Activated naive CD8-positive, alpha-beta T cell treated with anti-CD3 and anti-CD28 coated beads, Interleukin-2, amount 50 U/mL, for 24 hours (primary cell): ENCODE measurements at regions not wholly inside any gene's neighbourhood (a gene's known extent, or its start where the extent isn't known, plus 50 kb on each side); places are given as distances from the start of the nearest gene placed in this dataset.
"Not testable (repeated sequence)": the region's sequence is repeated elsewhere in the genome, so short reads cannot be mapped to it uniquely, and the experiment has no call there.

Source experiments
- ATAC-seq: fragments of 150-1000 bp; cut with Tn5 transposase; one replicate; pipeline ENCODE4 v1.10.0; 2021
- DNase-seq: peaks from one replicate; pipeline ENCODE4 v3.0.0; 2021
- H3K27ac Mint-ChIP-seq: one replicate; pipeline ENCODE4 v1.8.0; 2021; ENCODE audit warnings: mild to moderate bottlenecking, mixed read lengths
- H3K27me3 Mint-ChIP-seq: one replicate; pipeline ENCODE4 v1.8.0; 2021; ENCODE audit warnings: mixed read lengths
- H3K36me3 Mint-ChIP-seq: one replicate; pipeline ENCODE4 v1.8.0; 2021; ENCODE audit warnings: low read depth, mixed read lengths
- H3K4me1 Mint-ChIP-seq: one replicate; pipeline ENCODE4 v1.8.0; 2021; ENCODE audit warnings: mixed read lengths
- H3K4me3 Mint-ChIP-seq: one replicate; pipeline ENCODE4 v1.8.0; 2021; ENCODE audit warnings: mild to moderate bottlenecking, moderate library complexity, mixed read lengths
- H3K9me3 Mint-ChIP-seq: one replicate; pipeline ENCODE4 v1.8.0; 2021; ENCODE audit warnings: mixed read lengths

DNA sequence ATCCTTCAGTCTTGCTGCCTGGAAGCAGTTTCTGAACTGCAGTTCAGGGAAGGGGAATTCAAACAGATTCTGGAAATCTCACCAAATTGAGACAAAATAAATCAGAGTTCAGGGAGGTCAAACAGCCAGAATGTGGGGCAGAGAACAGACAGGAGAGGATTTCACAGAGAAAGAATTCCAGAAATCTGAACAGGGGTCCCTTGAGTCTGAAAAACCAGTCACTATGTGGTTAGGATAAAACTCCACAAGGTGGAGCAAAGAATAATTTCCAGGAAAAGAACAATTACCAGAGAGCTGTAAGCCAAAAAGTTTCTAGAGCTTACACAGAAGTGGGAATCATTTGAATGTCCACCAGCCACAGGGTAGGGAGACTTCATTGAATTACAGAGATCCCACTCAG is 84.7 kb downstream of the URB2 start:
- peaks cover 4% of the 10 kb centered on the region for H3K9me3 Mint-ChIP-seq
- H3K36me3 Mint-ChIP-seq = no peaks in the 10 kb centered on the region
- H3K4me3 Mint-ChIP-seq = no peak overlapping the region
- DNase-seq (no peak), ATAC-seq (no peak)
- peaks cover 4% of the 10 kb centered on the region for H3K27me3 Mint-ChIP-seq
- H3K27ac Mint-ChIP-seq = no peak overlapping the region
- no peaks in the 10 kb centered on the region for H3K4me1 Mint-ChIP-seq

DNA sequence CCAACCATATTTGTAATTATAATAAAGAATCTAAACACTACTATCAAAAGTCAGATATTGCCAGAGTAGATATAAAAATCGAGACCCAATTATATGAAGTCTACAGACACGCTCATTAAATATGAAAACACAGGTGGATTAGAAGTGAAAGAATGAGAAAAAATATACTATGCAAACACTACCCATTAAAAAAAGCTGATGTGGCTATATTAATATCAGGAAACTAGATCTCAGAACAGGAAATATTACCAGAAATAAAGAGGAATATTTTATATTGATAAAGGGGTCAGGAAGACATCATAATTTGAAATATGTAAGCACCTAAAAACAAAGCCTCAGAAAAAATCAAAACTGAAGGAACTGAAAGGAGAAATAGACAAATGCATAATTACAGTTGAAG is 88.3 kb downstream of the URB2 start:
- no peak for DNase-seq
- H3K36me3 Mint-ChIP-seq = no peaks in the 10 kb centered on the region
- no peaks in the 10 kb centered on the region for H3K4me1 Mint-ChIP-seq
- H3K27ac Mint-ChIP-seq = no peak overlapping the region
- no peaks in the 10 kb centered on the region for H3K27me3 Mint-ChIP-seq
- no peak overlapping the region for H3K4me3 Mint-ChIP-seq
- no peak for ATAC-seq
- H3K9me3 Mint-ChIP-seq = no peaks in the 10 kb centered on the region

DNA sequence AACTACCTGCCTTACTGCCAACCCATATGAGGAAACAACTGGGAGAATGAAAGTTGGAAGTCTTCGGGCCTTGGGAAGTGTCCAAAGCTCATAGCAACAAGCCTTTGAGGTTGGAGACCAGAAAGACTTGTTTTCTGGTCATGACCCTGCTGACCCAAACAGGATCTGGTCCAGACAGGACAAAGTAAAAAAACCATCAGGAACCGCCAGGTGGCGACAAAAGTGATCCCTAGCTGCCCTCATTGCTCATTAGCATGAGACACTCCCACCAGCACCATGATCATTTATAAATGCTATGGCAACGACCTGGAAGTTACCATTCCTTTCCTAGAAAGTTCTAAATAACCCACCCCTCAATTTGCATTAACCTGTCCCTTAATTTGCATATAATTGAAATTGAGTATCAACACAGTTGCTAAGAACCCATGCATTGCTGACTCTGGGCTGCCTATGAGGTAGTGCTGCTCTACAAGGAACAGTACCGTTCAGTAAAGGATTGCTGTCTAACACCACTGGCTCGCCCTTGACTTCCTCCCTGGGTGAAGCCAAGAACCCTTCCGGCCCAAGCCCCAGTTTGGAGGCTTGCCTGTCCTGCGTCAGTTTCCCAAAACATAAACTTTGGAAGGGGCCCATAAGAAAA is 89.0 kb downstream of the URB2 start:
- no peak for ATAC-seq
- H3K36me3 Mint-ChIP-seq = no peaks in the 10 kb centered on the region
- DNase-seq = peak; percentile 44
- H3K9me3 Mint-ChIP-seq = no peaks in the 10 kb centered on the region
- no peaks in the 10 kb centered on the region for H3K27me3 Mint-ChIP-seq
- H3K4me3 Mint-ChIP-seq = no peak overlapping the region
- H3K4me1 Mint-ChIP-seq = no peaks in the 10 kb centered on the region
- H3K27ac Mint-ChIP-seq = no peak overlapping the region

DNA sequence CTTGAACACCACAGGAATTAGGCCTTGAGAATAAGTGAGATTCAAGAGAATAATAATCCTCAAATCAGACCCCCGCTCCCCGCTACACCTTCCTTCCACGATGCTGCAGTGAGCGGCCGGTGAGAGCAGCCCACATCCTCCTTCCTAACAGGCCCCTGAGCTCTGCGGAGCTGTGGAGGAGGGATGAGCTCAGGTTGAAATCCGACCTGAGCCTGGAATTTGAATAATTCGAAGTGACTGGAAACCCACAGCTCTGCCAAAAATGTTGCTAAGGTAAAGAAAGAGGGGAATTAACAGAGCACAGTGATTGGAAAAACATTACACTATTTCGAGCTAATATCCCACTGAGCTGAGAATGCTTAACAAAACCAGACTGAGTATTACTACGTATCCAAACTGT is 90.0 kb downstream of the URB2 start:
- H3K27me3 Mint-ChIP-seq = peaks cover 3% of the 10 kb centered on the region
- DNase-seq = no peak
- H3K4me3 Mint-ChIP-seq = no peak overlapping the region
- H3K36me3 Mint-ChIP-seq = no peaks in the 10 kb centered on the region
- ATAC-seq = no peak
- H3K9me3 Mint-ChIP-seq = no peaks in the 10 kb centered on the region
- no peak overlapping the region for H3K27ac Mint-ChIP-seq
- H3K4me1 Mint-ChIP-seq = no peaks in the 10 kb centered on the region

DNA sequence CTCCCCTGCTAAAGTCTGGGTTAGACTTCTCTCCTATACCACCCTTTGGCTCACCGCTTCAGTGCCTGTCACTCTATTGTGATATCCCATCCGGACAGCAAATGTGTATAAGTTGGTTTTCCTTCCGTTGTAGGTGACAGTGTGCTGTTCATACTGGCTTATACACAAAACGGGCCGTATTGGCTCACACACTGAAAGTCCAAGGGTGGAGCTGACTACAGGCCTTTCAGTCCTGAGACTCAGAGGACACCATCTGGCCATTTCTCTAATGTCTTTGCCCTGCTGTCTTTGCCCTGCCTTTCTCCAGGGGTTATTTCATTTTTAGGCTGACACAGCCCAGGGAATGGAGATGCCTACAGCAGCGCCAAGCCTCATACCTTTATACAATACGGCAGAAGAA is 90.7 kb downstream of the URB2 start:
- H3K4me3 Mint-ChIP-seq = no peak overlapping the region
- DNase-seq = no peak

DNA sequence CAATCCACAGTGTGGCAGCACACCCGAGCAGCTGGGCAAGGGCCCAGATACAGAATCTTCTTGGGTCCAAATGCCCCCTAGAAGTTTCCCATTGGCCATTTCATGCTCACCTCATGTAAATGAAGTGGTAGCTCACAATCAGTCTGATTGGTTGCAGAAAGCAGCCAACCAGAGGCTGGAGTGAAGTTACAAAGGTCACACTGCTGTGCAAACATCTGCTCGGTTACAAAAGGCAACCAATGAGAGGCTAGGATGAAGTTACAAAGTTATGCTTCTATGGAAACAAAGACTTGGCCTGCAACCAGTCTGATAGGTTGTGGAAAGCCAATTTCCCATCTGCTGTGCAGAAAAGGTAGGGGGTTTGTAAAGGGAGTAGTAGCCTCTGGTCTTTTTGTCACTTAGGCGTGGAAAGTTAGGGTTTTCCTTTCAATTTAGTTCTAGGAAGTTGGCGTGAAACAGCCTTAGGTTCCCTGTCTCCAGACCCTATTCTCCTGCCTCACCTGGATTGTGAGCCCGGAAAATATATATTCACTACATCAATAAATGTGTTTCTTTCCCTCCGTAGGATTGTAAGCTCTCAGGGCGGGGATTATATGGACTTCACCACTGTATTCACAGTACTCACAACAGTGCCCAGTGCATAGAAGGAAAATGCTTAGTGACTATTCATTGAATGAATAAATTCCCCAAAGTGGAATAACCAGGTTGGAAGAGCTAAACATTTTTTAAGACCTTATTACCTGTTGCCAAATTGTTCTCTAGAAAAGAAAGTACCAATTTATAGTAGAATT is 91.9 kb downstream of the URB2 start:
- ATAC-seq (no peak), DNase-seq (no peak)
- Mint-ChIP-seq H3K27ac (no peak overlapping the region), H3K4me1 (no peaks in the 10 kb centered on the region), H3K4me3 (no peak overlapping the region), H3K9me3 (peaks cover 4% of the 10 kb centered on the region), H3K27me3 (peaks cover 3% of the 10 kb centered on the region), H3K36me3 (no peaks in the 10 kb centered on the region)

More for the DNA sequence above, 90.7 kb downstream of the URB2 start:
- H3K27ac Mint-ChIP-seq = no peak overlapping the region
- H3K27me3 Mint-ChIP-seq = peaks cover 3% of the 10 kb centered on the region
- H3K9me3 Mint-ChIP-seq = peaks cover 4% of the 10 kb centered on the region
- no peaks in the 10 kb centered on the region for H3K4me1 Mint-ChIP-seq
- ATAC-seq = no peak
- H3K36me3 Mint-ChIP-seq = no peaks in the 10 kb centered on the region

DNA sequence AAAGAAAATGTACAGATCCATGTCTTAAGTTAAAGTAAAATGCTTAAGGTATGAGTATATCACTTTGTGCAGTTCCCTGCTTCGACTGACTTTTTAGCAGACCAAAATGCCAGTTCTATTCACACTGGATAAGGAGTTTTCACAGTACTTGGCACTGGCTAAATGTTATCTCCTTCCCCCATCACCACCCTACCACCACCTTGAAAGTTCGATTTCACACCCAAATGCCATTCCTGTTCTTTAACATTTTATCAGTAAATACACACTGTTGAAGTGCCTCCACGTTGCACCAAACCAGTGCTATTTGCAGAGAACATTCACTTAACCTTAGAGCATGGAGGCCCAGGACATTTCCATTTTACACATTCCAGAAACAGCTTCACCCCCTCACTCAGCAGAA is 100.0 kb downstream of the URB2 start:
- H3K27ac Mint-ChIP-seq = no peak overlapping the region
- H3K9me3 Mint-ChIP-seq = peaks cover 4% of the 10 kb centered on the region
- H3K36me3 Mint-ChIP-seq = no peaks in the 10 kb centered on the region
- no peak overlapping the region for H3K4me3 Mint-ChIP-seq
- no peaks in the 10 kb centered on the region for H3K4me1 Mint-ChIP-seq
- ATAC-seq = no peak
- H3K27me3 Mint-ChIP-seq = no peaks in the 10 kb centered on the region
- no peak for DNase-seq

DNA sequence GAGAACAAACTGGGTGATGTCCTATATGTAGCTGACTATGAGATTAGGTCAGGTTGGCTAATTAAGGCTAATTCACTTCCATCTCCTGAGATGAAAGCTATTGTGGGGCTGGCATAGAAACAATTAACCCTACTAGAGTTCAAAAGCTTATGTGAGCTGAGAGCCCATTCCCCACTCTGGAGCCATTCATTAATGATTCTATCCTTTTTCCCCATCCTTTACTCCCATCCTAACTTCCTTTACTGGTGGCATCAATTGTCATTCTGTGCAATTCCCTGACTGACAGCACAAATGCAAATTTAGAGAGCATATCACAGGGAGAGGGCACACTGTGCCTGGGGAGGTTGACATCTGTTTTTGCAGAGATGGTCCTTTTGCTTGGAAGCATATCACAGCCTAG is 103.9 kb downstream of the URB2 start:
- Mint-ChIP-seq H3K4me1 (no peaks in the 10 kb centered on the region), H3K27me3 (peaks cover 5% of the 10 kb centered on the region), H3K4me3 (no peak overlapping the region), H3K36me3 (no peaks in the 10 kb centered on the region), H3K9me3 (peaks cover 7% of the 10 kb centered on the region), H3K27ac (no peak overlapping the region)
- no peak for DNase-seq
- no peak for ATAC-seq

DNA sequence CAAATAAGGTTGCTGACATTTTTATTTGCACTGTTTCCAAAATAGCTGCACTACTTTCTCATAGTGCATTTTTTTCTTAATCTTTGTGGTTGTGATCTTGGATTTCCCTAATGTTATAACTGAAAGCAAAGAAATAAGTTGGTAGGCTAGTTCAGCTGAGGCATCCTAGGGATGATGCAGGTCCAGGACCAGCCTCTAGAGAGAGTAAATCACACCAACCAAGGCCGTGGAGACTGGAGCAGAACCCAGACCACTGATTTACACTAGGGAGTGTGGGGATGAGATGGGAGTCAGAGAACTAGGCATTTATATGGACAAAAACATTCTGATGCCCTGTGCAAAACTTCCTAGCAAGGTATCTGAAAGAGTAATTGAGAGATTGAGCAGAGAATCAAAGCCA is 104.5 kb downstream of the URB2 start:
- no peak for ATAC-seq
- no peak overlapping the region for H3K4me3 Mint-ChIP-seq
- no peak overlapping the region for H3K27ac Mint-ChIP-seq
- H3K36me3 Mint-ChIP-seq = no peaks in the 10 kb centered on the region
- peaks cover 5% of the 10 kb centered on the region for H3K27me3 Mint-ChIP-seq
- DNase-seq = no peak
- peaks cover 7% of the 10 kb centered on the region for H3K9me3 Mint-ChIP-seq
- H3K4me1 Mint-ChIP-seq = no peaks in the 10 kb centered on the region

DNA sequence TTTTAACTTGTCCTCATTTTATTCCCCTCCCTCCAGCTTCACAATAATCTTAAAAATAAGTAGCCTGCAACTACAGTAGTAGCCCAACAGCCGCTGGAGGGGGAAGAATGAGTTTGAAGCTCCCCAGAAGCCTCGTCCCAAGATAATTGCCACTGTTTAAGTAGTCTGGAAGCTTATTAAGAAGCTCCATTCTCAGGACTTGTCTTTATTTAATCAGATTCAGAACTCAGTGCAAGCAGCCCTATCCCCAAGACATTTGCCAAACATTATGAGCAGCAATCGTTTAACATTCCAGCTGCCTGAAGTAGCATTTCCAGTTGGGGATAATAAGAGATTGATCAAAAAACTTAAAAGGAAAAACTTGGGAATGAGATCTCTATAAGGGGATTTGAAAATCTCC is 106.0 kb downstream of the URB2 start:
- no peak for ATAC-seq
- no peak for DNase-seq
- Mint-ChIP-seq H3K4me3 (no peak overlapping the region), H3K27ac (no peak overlapping the region), H3K9me3 (peaks cover 16% of the 10 kb centered on the region), H3K36me3 (peaks cover 4% of the 10 kb centered on the region), H3K4me1 (no peaks in the 10 kb centered on the region), H3K27me3 (peaks cover 8% of the 10 kb centered on the region)

DNA sequence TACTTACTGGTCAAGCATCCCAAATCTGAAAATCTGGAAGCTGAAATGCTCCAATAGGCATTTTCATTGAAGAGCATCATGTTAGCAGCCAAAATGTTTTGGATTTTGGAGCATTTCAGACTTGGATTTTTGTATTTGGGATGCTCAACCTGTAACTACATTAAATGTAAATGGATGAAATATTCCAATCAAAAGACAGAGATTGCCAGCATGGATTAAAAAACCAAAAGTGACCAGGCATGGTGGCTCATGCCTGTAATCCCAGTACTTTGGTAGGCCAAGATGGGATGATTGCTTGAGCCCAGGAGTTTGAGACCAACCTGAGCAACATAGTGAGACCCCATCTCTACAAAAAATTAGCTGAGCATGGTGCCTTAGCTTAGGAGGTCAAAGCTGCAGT is 110.3 kb downstream of the URB2 start:
- Mint-ChIP-seq H3K27ac (no peak overlapping the region), H3K36me3 (peaks cover 5% of the 10 kb centered on the region), H3K9me3 (peaks cover 27% of the 10 kb centered on the region), H3K4me1 (peaks cover 15% of the 10 kb centered on the region), H3K4me3 (no peak overlapping the region), H3K27me3 (peaks cover 8% of the 10 kb centered on the region)
- ATAC-seq (no peak), DNase-seq (no peak)

DNA sequence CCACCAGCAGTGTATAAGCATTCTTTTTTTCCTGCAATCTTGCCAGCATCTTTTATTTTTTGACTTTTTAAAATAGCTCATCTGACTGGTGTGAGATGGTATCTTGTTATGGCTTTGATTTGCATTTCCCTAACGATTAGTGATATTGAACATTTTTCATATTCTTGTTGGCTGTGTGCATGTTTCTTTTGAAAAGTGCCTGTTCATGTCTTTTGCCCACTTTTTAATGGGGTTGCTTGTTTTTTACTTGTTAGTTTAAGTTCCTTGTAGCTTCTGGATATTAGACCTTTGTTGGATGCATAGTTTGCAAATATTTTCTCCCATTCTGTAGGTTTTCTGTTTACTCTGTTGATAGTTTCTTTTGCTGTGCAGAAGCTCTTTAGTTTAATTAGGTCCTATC is 116.6 kb downstream of the URB2 start:
- H3K27ac Mint-ChIP-seq, ATAC-seq, H3K4me3 Mint-ChIP-seq, DNase-seq, H3K36me3 Mint-ChIP-seq: not testable (repeated sequence)
- peaks cover 16% of the 10 kb centered on the region for H3K27me3 Mint-ChIP-seq
- peaks cover 15% of the 10 kb centered on the region for H3K4me1 Mint-ChIP-seq
- H3K9me3 Mint-ChIP-seq = peaks cover 27% of the 10 kb centered on the region

DNA sequence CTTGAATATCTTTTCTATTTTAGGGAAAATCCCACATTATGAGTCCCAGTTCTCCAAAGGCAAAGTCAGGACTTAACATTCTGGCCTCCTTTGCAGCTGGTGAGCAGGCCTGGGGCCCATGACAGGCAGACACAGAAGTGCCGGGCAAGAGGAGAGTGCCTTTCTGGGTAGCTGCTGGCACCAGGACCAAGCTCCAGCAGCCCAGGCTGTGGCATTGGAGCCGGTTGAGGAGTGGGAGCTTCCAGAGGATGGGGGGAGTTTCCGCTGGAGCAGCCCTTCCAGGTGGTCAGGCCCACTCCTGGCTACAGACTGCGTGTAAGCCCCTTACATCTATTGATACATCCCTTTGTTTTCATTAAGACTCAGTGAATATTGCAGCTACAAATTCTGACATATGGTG is 123.9 kb downstream of the URB2 start:
- H3K4me3 Mint-ChIP-seq = no peak overlapping the region
- DNase-seq = no peak
- H3K9me3 Mint-ChIP-seq = peaks cover 4% of the 10 kb centered on the region
- H3K36me3 Mint-ChIP-seq = no peaks in the 10 kb centered on the region
- H3K4me1 Mint-ChIP-seq = peaks cover 4% of the 10 kb centered on the region
- no peak for ATAC-seq
- peaks cover 19% of the 10 kb centered on the region for H3K27me3 Mint-ChIP-seq
- H3K27ac Mint-ChIP-seq = no peak overlapping the region

DNA sequence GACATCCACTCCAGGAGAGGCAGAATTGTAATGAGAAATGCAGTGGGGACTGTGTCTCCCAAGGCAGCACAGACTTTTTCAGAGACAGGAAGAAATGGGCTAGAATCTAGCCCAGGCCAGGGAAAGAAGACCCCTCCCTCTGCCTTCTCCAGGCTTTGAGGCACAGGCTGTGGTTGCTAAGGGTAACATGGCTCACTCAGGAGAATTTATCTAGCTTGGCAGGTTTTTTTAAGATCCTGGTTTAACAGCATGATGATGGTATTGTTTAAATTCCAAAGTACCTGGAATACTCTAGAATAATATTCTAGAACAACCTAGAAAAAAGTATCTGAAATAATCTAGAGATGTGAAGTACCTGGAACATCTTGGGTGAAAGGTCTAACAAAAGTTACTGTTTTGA is 125.6 kb downstream of the URB2 start:
- no peak for DNase-seq
- Mint-ChIP-seq H3K4me1 (peaks cover 4% of the 10 kb centered on the region), H3K27ac (no peak overlapping the region), H3K36me3 (no peaks in the 10 kb centered on the region), H3K9me3 (no peaks in the 10 kb centered on the region), H3K4me3 (no peak overlapping the region), H3K27me3 (peaks cover 8% of the 10 kb centered on the region)
- no peak for ATAC-seq

DNA sequence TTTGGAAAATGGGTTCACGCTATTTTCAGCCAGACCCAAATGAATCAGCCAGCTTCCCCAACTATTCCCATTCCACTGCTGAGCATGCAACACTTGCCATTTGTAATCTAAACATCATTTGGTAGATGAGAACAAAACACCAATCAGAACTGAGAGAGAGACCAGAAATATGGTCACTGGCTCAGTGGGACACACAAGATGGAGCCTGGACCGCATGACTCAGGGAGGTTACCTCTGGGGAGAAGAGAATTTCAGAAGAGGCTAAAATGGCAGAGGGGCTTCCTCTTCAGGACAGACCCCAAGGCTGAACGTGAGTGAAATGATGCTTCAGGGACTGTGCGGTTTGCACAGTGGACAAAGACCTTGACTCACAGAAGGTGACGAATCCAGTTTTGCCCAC is 126.6 kb downstream of the URB2 start:
- Mint-ChIP-seq H3K9me3 (peaks cover 6% of the 10 kb centered on the region), H3K36me3 (no peaks in the 10 kb centered on the region), H3K27me3 (peaks cover 4% of the 10 kb centered on the region), H3K4me3 (no peak overlapping the region), H3K27ac (no peak overlapping the region), H3K4me1 (peaks cover 4% of the 10 kb centered on the region)
- no peak for DNase-seq
- ATAC-seq = no peak
